Breast epithelium (tissue), 3 donors: ENCODE measurements at regions not wholly inside any gene's neighbourhood (a gene's known extent, or its start where the extent isn't known, plus 50 kb on each side); places are given as distances from the start of the nearest gene placed in this dataset.

Experiments
- POLR2A ChIP-seq: fragments of 450-650 bp; IDR thresholded peaks from one replicate; pipeline ENCODE4 v1.6.1; 2016; ENCODE audit warnings: antibody characterized with exemption, mild to moderate bottlenecking, moderate library complexity
- POLR2AphosphoS5 ChIP-seq, 3 donors: sonication (generic); formaldehyde crosslinking; IDR thresholded peaks; one replicate each; pipeline ENCODE4 v1.6.1; 2017; ENCODE audit warnings: antibody characterized with exemption in 3 of 3

DNA sequence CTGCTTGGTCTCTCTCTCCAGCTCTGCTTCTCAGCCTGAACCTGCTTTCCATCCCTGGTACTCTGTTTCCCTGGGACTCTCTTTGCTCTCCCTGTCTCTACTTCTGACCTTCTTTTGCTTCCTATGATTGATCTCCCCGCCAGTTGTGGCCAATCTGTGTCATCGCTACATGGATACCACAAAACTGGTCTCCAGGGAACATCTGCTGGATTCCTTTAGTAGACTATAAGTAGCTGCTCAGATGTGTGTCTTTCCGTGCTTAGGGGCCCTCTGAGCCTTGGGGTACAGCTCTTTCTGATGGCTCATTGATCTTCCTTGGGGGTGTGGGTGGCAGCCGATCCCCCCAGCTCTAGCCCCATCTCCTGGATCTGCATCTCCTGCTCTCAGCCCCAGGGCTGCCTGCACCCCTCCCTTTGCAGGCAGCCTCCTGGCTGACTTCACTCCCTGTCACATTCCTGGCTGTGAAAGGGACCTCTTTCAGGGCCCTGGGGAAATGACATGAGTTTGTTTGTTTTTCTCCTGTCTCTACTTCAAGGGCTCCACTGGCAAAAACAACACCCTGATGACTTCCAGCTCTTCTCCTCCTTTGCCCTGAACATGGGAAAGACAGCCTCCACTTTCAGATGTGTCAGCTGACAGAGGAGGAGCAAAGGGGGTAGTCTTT lies 333.7 kb downstream of the CYP26B1 start:
- TF ChIP-seq POLR2A: no peak
- no peak for TF ChIP-seq POLR2AphosphoS5 (IDR thresholded peaks at IDR 0.05)
